C4-2B (cell line): ENCODE measurements at regions not wholly inside any gene's neighbourhood (a gene's known extent, or its start where the extent isn't known, plus 50 kb on each side); places are given as distances from the start of the nearest gene placed in this dataset.

ENCODE experiments used
- CTCF ChIP-seq: fragments of 450-650 bp; conservative IDR thresholded peaks from 2 replicates; pipeline ENCODE4 v1.5.1; 2017; ENCODE audit warnings: mild to moderate bottlenecking
- ZFX ChIP-seq: fragments of 450-650 bp; IDR thresholded peaks from 2 replicates; pipeline ENCODE4 v1.6.1; 2017

DNA sequence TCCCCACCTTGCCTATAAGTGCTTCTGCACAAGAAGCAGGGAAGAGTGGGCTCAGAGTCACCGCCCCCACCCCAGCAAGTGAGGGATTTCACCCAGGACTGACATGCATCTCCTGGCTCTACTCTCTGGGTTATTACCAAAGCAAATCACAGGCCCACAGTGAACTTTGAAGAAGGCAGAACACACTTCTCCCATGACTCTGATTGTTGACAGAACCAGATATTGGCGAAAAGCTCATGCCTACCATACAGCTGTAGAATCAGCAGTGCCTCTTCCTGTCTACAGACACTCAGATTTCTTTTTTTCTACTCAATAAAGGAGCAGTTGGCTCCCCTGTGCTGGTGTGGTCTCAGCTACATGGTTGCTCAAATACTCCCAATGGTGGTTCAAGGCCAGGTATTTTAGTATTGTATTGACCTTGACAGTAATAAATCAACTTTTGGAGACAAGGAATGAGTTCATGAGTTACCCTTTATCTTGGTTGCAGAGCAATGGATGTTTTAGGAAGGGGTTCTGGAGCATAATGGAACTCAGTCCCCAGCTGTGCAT is 512.9 kb upstream of the ID2 start:
- TF ChIP-seq CTCF (no peak), ZFX (no peak)
